Renal pelvis (tissue), 1 donor: ENCODE measurements at regions not wholly inside any gene's neighbourhood (a gene's known extent, or its start where the extent isn't known, plus 50 kb on each side); places are given as distances from the start of the nearest gene placed in this dataset.
"Not testable (repeated sequence)": the region's sequence is repeated elsewhere in the genome, so short reads cannot be mapped to it uniquely, and the experiment has no call there.

Experiments
- DNase-seq: peaks from one replicate; pipeline ENCODE4 v3.0.0-alpha.2; 2013

- no peak for DNase-seq
These were observed 102.1 kb upstream of the LRPAP1 start for GRCh38 chr4:3634281-3634857.

GRCh38 chr4:3633277-3633676 lies 101.1 kb upstream of the LRPAP1 start:
- DNase-seq, result not testable (repeated sequence)

DNA sequence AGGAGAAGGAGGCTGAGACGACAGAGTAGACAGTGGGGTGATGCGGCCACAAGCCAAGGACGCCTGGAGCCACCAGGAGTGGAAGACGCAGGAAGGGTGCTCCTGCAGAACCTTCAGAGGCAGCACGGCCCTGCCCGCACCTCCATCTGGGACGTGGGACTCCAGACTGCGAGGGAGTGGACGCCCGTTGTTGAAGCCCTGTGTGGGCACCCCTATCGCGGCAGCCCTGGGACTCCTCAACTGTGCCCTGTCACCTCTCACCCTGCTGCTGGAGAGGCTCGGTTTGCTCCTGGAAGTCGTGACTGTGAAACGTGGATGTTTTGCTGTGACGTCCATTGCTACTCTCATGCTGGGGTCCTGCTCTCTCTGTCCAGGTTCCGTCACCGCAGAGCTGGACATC lies 100.6 kb upstream of the LRPAP1 start:
- DNase-seq, result not testable (repeated sequence)

DNA sequence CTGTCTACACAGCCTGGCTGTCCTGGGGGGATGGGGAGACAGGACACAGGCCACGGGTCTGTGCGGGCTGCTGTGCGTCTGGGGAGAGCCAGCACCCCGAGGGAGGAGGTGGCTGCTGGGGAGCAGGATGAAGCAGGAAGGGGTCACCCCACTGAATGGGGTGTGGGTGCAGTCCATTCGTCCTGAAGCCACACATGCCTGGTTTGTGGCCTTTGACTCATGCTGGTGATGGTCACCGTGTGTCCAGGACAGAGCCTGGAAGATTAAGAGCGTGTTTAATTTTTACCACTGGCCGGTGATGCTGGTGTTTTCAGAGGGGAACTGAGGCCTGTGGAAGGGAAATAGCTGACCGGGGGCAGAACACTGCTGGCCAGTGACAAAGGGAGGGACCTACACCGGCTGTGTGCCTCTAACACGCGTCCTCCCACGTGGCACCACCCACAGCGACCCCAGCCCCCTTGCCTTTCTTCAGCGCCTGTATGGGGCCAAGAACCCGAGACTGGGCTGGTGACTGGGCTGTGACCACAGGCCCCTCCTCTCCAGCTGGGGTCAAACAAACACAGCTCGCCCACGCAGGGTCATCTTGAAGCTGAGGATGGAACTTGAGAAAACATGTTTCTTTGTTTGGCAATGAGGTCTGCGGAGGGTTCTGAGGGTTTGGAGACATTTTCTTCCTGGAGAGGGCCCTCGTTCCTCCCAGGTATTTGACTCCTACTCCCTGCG lies 99.5 kb upstream of the LRPAP1 start:
- not testable (repeated sequence) for DNase-seq

DNA sequence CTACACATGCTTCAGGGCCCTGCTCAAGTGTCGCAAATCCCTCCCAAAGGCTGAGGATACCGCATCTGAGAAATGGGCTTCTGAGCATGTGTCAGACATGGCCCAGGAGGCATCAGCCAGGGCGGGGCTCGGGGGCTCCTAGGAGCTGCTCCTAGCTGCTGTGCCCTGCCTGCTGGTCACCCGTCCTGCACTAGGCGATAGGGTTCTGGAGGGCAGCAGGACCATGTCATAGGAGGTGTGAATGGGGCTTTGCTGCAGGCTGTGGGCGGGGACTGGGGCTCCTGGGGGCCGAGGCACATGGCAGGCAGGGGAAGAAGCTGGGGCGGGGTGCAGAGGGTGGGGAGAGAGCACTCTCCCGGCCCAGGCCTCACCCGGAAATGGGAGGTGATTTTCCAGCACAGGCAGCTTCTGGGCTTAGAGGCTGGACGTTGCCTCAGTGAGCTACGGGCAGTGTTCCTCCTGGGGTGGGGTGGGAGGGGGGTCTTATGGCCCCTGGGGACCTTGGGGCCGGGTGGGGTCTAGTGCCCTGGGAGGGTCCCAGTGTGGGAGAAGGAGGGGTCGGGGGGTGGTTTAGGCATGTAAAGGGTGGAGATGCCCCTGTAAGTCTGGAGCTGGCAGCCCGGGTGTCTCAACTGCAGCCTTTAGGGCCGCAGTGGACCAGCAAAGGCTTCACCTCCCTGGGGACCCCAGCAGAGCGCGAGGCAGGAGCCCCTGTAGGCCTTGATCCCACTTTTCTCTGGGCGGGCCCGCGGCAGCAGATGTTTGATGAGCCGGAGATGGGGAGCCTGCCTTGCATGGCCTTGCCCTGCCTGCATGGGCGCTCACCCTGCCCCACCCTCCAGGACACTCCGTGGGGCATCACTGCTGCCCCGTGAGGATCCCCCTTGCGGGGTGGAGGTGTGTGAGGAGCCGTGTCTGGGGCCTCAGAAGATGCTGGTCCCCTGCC lies 98.6 kb upstream of the LRPAP1 start:
- DNase-seq, result no peak

GRCh38 chr4:3630136-3630597 lies 97.9 kb upstream of the LRPAP1 start:
- no peak for DNase-seq

DNA sequence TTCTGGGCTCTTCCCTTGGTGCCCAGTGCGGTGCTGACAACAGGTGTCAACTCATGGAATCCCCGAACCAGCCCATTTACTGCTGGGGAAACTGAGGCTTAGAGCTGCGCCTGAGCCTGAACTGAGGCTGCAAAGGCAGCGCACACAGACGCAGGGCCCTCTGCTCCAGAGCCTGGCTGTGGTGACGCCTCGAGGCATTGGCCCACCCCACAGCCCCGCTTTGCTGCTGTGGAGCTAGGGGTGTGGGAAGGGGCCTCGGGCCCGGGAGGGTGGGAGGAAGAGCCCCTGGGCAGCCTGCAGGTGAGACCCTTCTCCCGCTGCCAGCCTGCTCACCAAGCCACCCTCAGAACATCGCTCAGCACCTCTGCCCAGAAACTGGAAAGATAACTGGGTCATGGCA lies 97.4 kb upstream of the LRPAP1 start:
- no peak for DNase-seq

- DNase-seq, result not testable (repeated sequence)
These were observed 97.0 kb upstream of the LRPAP1 start for GRCh38 chr4:3629176-3629575.

DNA sequence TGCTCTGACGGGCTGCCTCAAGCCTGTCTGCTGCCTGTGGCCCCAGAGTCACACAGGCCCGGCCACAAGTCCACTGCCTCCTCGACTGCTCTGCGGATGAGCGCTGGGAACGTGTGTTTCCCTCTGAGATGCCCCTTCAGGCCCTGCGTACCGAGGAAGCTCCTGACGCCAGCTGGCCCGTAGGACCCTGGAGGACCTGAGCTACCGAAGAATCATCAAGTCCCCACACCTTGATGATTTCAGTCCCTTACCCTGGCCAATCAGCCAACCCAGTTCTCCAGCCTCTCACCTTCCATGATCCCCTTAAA lies 96.6 kb upstream of the LRPAP1 start:
- DNase-seq, result no peak

DNA sequence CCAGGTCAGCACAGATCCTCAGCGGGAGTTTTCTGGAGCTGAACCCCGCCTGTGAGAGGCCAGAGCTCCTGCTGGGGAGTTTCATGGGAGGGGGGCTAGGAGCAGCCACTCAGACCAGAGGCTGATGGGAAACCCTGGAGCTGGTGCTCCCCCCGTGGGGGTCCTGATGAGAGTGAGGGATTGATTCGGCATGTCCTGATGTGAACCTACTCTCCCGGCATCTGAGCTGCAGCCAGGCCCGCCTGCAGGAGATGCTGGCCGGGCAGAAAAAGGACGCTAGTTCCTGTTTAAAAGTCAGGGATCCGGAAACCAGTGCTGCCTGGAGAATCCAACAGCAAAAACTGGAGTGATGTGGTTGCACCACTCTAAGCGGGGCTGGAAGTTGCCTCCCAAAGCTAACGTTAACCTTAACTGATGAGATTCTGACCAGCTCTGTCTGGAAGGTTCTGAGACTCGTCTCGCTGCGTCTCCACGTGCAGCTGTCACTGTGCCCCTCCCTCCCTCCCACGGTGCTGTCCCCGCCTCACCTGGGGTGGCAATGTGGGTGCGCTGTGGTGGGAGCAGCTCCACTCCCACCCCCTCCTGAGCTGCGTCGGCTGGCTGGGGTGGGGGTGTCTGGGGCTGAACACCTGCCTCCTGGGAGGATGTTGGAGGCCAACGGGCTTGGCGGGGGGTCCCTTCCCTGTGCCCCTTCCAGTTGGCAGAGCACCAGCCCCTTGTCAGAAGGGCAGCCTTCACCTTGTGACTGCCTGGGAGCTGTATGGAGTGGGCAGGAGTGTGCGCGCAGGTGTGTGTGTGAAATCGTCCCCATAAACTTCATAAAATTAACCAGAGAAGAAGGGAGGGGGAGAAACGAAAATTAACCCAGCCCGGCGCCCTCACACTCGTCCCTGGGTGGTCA lies 96.0 kb upstream of the LRPAP1 start:
- DNase-seq, result not testable (repeated sequence)

DNA sequence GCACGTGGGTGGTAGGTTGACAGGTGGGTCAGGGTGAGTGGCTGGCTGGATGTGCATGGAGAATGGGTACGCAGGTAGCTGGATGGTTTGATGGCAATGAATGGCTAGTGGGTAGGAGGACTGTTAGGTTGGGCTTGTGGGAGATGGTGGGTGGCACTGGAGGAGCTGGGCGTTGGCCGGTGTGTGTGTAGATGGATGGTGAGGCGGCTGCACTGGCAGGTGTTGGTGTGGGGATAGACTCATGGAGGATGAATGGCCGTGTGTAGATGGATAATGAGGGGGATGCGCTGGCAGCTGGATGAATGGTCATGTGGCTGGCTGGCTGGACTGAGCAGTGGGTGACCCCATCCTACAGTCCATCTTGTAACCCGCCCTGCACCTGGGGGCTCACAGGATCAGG lies 95.2 kb upstream of the LRPAP1 start:
- DNase-seq, result not testable (repeated sequence)

- DNase-seq, result not testable (repeated sequence)
These were observed 94.1 kb upstream of the LRPAP1 start for GRCh38 chr4:3626131-3626884.

- DNase-seq, result not testable (repeated sequence)
These were observed 93.2 kb upstream of the LRPAP1 start for GRCh38 chr4:3625286-3625875.

DNA sequence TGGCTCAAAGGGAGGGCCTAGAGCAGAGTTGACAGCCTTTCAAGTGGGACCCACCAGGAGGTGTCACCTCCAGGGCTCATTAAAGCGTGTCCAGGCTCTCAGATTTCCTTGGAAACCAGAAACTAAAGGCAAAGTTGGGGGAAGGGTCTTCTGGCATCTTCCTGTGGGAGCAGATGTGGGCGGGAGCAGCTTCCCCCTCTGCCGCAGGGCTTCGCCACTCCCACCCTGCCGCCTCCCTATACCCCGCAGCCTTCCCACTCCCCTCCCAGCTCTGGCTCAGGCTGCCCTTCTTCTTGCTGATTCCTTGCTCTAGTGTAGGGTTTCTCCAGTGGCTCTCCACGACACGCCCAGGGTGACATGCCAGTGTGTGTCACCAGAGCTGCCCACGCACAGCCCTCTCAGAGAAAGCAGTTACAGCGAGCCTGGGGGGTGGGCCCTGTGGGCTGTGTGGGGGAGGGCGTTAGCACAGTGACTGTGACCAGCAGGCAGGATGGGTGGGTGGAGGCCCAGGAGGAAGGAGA lies 91.6 kb upstream of the LRPAP1 start:
- DNase-seq, result not testable (repeated sequence)

- no peak for DNase-seq
These were observed 90.9 kb upstream of the LRPAP1 start for GRCh38 chr4:3623106-3623505.

- not testable (repeated sequence) for DNase-seq
These were observed 88.1 kb upstream of the LRPAP1 start for GRCh38 chr4:3620365-3620764.

- not testable (repeated sequence) for DNase-seq
These were observed 87.5 kb upstream of the LRPAP1 start for GRCh38 chr4:3619698-3620097.

DNA sequence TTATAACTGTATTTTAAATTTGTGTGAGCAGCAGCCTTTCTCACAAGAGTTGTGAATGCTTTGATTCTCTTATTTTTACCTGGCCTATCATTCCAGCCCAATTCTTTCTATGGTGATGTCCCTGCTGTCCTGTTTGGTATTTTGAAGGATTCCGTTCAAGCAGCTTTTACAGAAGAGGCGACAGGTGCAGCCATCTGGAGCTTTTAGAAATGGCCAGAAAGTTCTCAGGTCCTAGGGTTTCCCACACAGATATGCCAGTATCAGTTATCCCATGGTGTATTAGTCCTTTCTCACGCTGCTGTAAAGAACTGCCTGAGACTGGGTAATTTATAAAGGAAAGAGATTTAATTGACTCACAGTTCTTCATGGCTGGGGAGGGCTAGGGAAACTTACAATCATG lies 86.1 kb upstream of the LRPAP1 start:
- not testable (repeated sequence) for DNase-seq

GRCh38 chr4:3615386-3616286 lies 83.4 kb upstream of the LRPAP1 start:
- DNase-seq, result no peak
